LNCaP clone FGC (cell line): ENCODE measurements at regions not wholly inside any gene's neighbourhood (a gene's known extent, or its start where the extent isn't known, plus 50 kb on each side); places are given as distances from the start of the nearest gene placed in this dataset.

Experiments
- DNase-seq: peaks from one replicate; pipeline ENCODE4 v3.0.0-alpha.2; 2011; ENCODE audit warnings: low read depth
- H3K4me3 ChIP-seq: 2 replicates; pipeline ENCODE4 v1.5.1; 2011; ENCODE audit warnings: mild to moderate bottlenecking, low read depth, low read length, control low read depth
- CTCF ChIP-seq: IDR thresholded peaks from 2 replicates; pipeline ENCODE4 v1.5.1; 2012; ENCODE audit warnings: mild to moderate bottlenecking; ENCODE audit not compliant: control insufficient read depth, insufficient read depth; ENCODE audit errors: extremely low read depth

GRCh38 chr9:129289883-129290282 lies 111.8 kb upstream of the IER5L start:
- TF ChIP-seq CTCF: no peak
- DNase-seq: no peak
- H3K4me3 ChIP-seq: no peak overlapping the region

GRCh38 chr9:129289131-129289731 lies 111.2 kb upstream of the IER5L start:
- no peak overlapping the region for H3K4me3 ChIP-seq
- no peak for DNase-seq
- TF ChIP-seq CTCF: no peak

GRCh38 chr9:129287619-129288305 lies 109.7 kb upstream of the IER5L start:
- DNase-seq: no peak
- no peak overlapping the region for H3K4me3 ChIP-seq
- no peak for TF ChIP-seq CTCF

- no peak for TF ChIP-seq CTCF
- no peak for DNase-seq
- no peak overlapping the region for H3K4me3 ChIP-seq
These were observed 108.1 kb upstream of the IER5L start for GRCh38 chr9:129285979-129286772.

- no peak overlapping the region for H3K4me3 ChIP-seq
- TF ChIP-seq CTCF: no peak
- no peak for DNase-seq
These were observed 107.3 kb upstream of the IER5L start for GRCh38 chr9:129285382-129285781.

GRCh38 chr9:129284607-129285291 lies 106.7 kb upstream of the IER5L start:
- TF ChIP-seq CTCF: no peak
- no peak for DNase-seq

More at GRCh38 chr9:129284607-129285291, 106.7 kb upstream of the IER5L start:
- no peak overlapping the region for H3K4me3 ChIP-seq
